ENCODE measurements at regions not wholly inside any gene's neighbourhood (a gene's known extent, or its start where the extent isn't known, plus 50 kb on each side); places are given as distances from the start of the nearest gene placed in this dataset.

DNA sequence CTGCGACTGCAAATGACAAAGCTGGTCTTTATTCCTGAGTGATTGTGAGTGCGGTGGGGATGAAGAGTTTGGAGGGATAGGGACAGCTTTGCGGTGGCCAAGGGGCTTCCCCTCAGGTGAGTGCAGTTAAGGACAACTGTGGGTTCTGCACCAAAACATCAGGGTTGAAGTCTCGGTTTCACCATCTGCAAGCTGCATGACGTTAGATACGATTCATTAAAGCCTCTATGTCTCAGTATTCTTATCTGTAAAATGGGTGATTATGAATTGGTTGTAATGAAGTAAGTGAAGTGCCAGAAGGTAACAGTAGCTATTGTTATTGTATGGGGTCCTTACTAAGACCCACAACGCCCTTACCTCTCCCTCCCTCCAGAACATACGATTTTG, 226.8 kb upstream of the DAPK1 start (continued):
- TF ChIP-seq, protein P1, sequence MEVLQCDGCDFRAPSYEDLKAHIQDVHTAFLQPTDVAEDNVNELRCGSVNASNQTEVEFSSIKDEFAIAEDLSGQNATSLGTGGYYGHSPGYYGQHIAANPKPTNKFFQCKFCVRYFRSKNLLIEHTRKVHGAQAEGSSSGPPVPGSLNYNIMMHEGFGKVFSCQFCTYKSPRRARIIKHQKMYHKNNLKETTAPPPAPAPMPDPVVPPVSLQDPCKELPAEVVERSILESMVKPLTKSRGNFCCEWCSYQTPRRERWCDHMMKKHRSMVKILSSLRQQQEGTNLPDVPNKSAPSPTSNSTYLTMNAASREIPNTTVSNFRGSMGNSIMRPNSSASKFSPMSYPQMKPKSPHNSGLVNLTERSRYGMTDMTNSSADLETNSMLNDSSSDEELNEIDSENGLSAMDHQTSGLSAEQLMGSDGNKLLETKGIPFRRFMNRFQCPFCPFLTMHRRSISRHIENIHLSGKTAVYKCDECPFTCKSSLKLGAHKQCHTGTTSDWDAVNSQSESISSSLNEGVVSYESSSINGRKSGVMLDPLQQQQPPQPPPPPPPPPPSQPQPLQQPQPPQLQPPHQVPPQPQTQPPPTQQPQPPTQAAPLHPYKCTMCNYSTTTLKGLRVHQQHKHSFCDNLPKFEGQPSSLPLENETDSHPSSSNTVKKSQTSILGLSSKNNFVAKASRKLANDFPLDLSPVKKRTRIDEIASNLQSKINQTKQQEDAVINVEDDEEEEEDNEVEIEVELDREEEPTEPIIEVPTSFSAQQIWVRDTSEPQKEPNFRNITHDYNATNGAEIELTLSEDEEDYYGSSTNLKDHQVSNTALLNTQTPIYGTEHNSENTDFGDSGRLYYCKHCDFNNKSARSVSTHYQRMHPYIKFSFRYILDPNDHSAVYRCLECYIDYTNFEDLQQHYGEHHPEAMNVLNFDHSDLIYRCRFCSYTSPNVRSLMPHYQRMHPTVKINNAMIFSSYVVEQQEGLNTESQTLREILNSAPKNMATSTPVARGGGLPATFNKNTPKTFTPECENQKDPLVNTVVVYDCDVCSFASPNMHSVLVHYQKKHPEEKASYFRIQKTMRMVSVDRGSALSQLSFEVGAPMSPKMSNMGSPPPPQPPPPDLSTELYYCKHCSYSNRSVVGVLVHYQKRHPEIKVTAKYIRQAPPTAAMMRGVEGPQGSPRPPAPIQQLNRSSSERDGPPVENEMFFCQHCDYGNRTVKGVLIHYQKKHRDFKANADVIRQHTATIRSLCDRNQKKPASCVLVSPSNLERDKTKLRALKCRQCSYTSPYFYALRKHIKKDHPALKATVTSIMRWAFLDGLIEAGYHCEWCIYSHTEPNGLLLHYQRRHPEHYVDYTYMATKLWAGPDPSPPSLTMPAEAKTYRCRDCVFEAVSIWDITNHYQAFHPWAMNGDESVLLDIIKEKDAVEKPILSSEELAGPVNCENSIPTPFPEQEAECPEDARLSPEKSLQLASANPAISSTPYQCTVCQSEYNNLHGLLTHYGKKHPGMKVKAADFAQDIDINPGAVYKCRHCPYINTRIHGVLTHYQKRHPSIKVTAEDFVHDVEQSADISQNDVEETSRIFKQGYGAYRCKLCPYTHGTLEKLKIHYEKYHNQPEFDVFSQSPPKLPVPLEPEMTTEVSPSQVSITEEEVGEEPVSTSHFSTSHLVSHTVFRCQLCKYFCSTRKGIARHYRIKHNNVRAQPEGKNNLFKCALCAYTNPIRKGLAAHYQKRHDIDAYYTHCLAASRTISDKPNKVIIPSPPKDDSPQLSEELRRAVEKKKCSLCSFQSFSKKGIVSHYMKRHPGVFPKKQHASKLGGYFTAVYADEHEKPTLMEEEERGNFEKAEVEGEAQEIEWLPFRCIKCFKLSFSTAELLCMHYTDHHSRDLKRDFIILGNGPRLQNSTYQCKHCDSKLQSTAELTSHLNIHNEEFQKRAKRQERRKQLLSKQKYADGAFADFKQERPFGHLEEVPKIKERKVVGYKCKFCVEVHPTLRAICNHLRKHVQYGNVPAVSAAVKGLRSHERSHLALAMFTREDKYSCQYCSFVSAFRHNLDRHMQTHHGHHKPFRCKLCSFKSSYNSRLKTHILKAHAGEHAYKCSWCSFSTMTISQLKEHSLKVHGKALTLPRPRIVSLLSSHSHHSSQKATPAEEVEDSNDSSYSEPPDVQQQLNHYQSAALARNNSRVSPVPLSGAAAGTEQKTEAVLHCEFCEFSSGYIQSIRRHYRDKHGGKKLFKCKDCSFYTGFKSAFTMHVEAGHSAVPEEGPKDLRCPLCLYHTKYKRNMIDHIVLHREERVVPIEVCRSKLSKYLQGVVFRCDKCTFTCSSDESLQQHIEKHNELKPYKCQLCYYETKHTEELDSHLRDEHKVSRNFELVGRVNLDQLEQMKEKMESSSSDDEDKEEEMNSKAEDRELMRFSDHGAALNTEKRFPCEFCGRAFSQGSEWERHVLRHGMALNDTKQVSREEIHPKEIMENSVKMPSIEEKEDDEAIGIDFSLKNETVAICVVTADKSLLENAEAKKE (CRISPR knock-in tag; IDR thresholded peaks at IDR 0.05), result no peak
- TF ChIP-seq CREB1 (CRISPR knock-in tag; IDR thresholded peaks at IDR 0.05; ENCODE audit: low read depth), result no peak
- TF ChIP-seq STAT1 (IDR thresholded peaks at IDR 0.05; ENCODE audit: unreplicated experiment), result no peak

- Histone ChIP-seq H3K9me2 (ENCODE audit: insufficient read depth) (no peaks in the 10 kb centered on the region), H3K4me2 (no peak overlapping the region), H3F3A (replicated peaks; ENCODE audit: low read depth) (no peaks in the 10 kb centered on the region), H3K27ac (ENCODE audit: low read depth) (no peak overlapping the region), H3K4me3 (no peak overlapping the region), H2AFZ (no peak overlapping the region), H3K27me3 (ENCODE audit: insufficient read depth) (no peaks in the 10 kb centered on the region), H3K36me3 (ENCODE audit: insufficient read depth) (no peaks in the 10 kb centered on the region), H3K79me2 (replicated peaks; ENCODE audit: insufficient read depth) (no peaks in the 10 kb centered on the region), H3K4me1 (ENCODE audit: insufficient read depth) (no peaks in the 10 kb centered on the region), H4K20me1 (replicated peaks; ENCODE audit: insufficient read depth) (no peaks in the 10 kb centered on the region)
- H3K9me3 Mint-ChIP-seq, result no peaks in the 10 kb centered on the region
- H3K4me1 Mint-ChIP-seq, result peaks cover 3% of the 10 kb centered on the region
- peaks cover 5% of the 10 kb centered on the region for H3K27me3 Mint-ChIP-seq (ENCODE audit: insufficient read depth, low read depth, poor library complexity)
- no peak overlapping the region for H3K27ac Mint-ChIP-seq
- ATAC-seq (no peak), DNase-seq (ENCODE audit: low spot score) (no peak)
- H3K36me3 Mint-ChIP-seq (ENCODE audit: low read depth), result no peaks in the 10 kb centered on the region
- H3K4me3 Mint-ChIP-seq, result no peak overlapping the region
- TF ChIP-seq ZNF114 (CRISPR knock-in tag; IDR thresholded peaks at IDR 0.05) (no peak), EZH2 (IDR thresholded peaks at IDR 0.05; ENCODE audit: low read depth, unreplicated experiment) (no peak), ZNF331 (CRISPR knock-in tag; IDR thresholded peaks at IDR 0.05; ENCODE audit: low read depth) (no peak), EZH2phosphoT487 (IDR thresholded peaks at IDR 0.05; ENCODE audit: unreplicated experiment) (no peak)
- TF ChIP-seq, protein P2, sequence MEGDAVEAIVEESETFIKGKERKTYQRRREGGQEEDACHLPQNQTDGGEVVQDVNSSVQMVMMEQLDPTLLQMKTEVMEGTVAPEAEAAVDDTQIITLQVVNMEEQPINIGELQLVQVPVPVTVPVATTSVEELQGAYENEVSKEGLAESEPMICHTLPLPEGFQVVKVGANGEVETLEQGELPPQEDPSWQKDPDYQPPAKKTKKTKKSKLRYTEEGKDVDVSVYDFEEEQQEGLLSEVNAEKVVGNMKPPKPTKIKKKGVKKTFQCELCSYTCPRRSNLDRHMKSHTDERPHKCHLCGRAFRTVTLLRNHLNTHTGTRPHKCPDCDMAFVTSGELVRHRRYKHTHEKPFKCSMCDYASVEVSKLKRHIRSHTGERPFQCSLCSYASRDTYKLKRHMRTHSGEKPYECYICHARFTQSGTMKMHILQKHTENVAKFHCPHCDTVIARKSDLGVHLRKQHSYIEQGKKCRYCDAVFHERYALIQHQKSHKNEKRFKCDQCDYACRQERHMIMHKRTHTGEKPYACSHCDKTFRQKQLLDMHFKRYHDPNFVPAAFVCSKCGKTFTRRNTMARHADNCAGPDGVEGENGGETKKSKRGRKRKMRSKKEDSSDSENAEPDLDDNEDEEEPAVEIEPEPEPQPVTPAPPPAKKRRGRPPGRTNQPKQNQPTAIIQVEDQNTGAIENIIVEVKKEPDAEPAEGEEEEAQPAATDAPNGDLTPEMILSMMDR (conservative IDR thresholded peaks at IDR 0.05; ENCODE audit: low read depth in 2 of 2), result no peak
These were observed 225.8 kb upstream of the DAPK1 start for GRCh38 chr9:87271696-87272477.
